ENCODE measurements at regions not wholly inside any gene's neighbourhood (a gene's known extent, or its start where the extent isn't known, plus 50 kb on each side); places are given as distances from the start of the nearest gene placed in this dataset.

DNA sequence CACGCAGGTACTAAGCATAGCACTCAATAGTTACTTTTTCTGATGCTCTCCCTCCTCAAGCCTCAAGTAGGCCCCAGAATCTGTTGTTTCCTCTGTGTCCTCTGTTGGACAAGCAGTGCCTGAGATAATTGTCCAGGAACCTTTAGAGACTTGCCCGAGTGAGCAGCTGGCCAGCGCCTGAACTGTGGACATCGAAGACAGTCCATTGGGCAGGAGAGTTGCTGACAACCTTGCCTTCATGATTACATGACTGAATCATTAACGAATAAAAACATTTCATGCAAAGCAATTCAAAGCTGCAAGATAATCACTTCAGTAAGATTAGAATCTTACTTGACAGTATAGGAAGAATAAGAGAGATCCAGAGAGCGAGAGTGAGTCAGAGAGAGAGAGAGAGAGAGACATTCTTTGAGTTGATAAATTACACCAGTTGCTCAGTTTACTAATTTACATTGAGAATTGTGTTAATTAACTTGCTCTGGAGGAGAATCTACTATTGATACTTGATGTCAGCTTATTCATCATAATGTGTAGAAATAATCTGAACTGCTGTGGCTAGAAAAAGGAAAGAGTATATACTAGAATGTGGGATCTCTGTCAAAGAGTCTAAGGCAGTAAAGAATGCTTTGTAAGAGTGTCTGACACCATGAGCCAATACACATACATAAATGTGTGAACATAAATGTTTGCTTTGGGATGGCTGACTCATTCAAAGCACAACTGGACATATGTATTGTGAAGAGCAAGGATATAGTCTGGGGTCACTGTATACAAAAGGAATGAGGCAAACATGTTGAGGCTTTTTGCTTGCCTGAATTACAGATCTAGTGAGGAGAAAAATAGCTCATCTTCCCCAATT lies 216.0 kb downstream of the ZNF326 start:
- ChIA-PET CTCF (interaction anchor here (0.7 kb wide), 1 partner anchor 449 kb away, joined by 3 read pairs; no protein-coding TSS in a partner anchor), POLR2A (no interaction called here)
- no peak overlapping the region for H3K4me3 Mint-ChIP-seq

DNA sequence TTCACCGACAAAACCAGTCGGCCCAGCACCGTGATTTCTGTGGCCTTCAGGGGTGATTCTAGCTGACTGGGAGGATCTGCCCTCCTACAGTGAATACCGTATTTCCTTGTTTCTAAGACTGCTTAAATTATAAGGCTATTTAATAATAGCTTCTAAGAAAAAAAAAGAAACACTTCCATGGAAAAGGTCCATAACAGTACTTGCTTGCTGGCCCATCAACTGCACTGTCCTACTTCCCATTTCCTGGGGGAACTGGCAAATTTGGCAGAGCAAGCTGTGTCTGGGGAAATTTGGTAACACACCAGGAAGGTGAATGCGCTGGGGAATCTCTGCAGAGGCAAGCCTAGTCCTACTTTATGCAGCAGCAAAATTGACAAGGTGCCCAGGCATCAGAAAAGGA lies 214.0 kb downstream of the ZNF326 start:
- H3K9me3 Mint-ChIP-seq: no peaks in the 10 kb centered on the region
- CTCF ChIA-PET: no interaction called here
- intact Hi-C loops (cut with micrococcal nuclease): no loop called here

More for the DNA sequence above, 216.0 kb downstream of the ZNF326 start:
- intact Hi-C loops (cut with micrococcal nuclease): no loop called here
- no peak overlapping the region for H3K27ac Mint-ChIP-seq
- no peaks in the 10 kb centered on the region for H3K9me3 Mint-ChIP-seq
- H3K36me3 Mint-ChIP-seq: no peaks in the 10 kb centered on the region
- no peaks in the 10 kb centered on the region for H3K4me1 Mint-ChIP-seq (ENCODE audit: low read depth)
- DNase-seq: no peak
- H3K27me3 Mint-ChIP-seq: no peaks in the 10 kb centered on the region

DNA sequence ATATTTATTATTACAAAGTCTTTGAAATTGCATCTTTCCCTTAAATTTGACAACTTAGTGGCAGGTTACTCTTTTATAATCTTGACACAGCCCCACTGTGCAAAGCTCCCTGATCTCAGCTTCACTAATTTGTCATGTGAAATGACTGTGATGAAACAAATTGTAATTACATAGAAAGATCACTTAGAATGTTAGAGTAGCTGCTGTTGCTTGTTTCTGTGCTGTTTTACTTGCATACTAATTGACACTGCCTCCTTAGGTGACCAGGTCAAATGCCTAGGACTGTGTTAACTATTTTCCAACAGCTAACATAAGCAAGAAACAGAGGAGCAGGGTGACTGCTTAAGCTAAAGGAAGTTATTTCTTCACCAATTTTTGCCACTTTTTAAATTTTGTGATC lies 211.3 kb downstream of the ZNF326 start:
- Mint-ChIP-seq H3K36me3 (no peaks in the 10 kb centered on the region), H3K27ac (no peak overlapping the region), H3K27me3 (no peaks in the 10 kb centered on the region), H3K4me1 (ENCODE audit: low read depth) (no peaks in the 10 kb centered on the region), H3K9me3 (no peaks in the 10 kb centered on the region), H3K4me3 (no peak overlapping the region)
- intact Hi-C loops (cut with micrococcal nuclease): no loop called here
- ChIA-PET CTCF (no interaction called here), POLR2A (no interaction called here)
- DNase-seq: no peak

More for the DNA sequence above, 214.0 kb downstream of the ZNF326 start:
- Mint-ChIP-seq H3K36me3 (no peaks in the 10 kb centered on the region), H3K4me3 (no peak overlapping the region), H3K27ac (no peak overlapping the region), H3K27me3 (no peaks in the 10 kb centered on the region), H3K4me1 (ENCODE audit: low read depth) (no peaks in the 10 kb centered on the region)
- DNase-seq: no peak
- POLR2A ChIA-PET: no interaction called here

DNA sequence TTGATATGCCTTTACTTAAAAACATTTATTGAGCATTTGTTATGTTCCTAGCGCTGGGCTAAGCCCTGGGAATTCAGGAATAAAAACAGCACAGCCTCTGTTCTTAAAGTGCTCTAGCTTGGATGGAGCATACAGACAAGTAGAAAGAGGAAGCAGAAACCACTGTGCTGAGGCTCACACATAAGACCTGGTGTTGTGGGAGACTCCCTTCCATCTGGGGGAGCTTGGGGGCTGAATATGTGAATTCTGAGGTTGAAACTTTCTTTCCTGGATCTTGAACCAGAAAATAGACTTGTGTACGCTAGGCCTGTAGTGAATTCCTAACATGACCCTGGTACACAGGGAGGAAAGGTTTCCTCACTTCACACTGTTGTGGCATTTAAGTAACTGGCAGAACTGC lies 209.9 kb downstream of the ZNF326 start:
- no peaks in the 10 kb centered on the region for H3K27me3 Mint-ChIP-seq
- H3K9me3 Mint-ChIP-seq: no peaks in the 10 kb centered on the region
- no peak overlapping the region for H3K4me3 Mint-ChIP-seq
- no peaks in the 10 kb centered on the region for H3K4me1 Mint-ChIP-seq (ENCODE audit: low read depth)
- no peaks in the 10 kb centered on the region for H3K36me3 Mint-ChIP-seq
- DNase-seq: no peak
- intact Hi-C loops (cut with micrococcal nuclease): no loop called here
- no peak overlapping the region for H3K27ac Mint-ChIP-seq
- CTCF ChIA-PET: no interaction called here
- POLR2A ChIA-PET: no interaction called here

DNA sequence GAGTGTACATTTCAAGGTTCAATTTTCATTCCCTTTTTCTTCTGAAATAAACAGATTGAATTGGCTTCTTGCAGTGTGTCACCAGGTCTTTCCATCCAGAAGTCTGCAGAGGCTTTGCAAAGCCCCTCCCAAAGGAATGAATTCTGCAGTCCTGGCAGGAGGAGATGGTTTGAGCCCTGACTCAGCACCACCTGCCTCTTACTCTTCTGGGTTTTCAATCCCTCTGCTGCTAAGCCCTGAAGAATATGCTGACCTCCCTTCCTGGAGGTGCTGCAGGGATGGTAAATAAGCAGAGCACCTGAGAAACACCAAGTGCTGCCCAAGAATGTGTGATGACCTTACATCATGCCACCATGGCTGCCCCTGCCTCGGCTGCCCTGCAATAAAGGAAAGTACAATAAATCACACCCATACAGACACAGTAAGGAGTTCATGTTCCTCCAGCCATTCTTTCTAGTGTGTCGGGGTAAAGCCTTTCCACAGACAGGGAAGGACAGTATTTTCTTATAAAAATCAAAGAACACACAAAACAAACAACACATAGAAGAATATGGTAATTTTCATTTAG lies 209.2 kb downstream of the ZNF326 start:
- no peak overlapping the region for H3K4me3 Mint-ChIP-seq
- ChIA-PET CTCF (no interaction called here), POLR2A (no interaction called here)
- no peak overlapping the region for H3K27ac Mint-ChIP-seq
- H3K36me3 Mint-ChIP-seq: no peaks in the 10 kb centered on the region
- H3K4me1 Mint-ChIP-seq (ENCODE audit: low read depth): no peaks in the 10 kb centered on the region
- DNase-seq: no peak
- H3K9me3 Mint-ChIP-seq: no peaks in the 10 kb centered on the region
- H3K27me3 Mint-ChIP-seq: peaks cover 2% of the 10 kb centered on the region
- intact Hi-C loops (cut with micrococcal nuclease): no loop called here

DNA sequence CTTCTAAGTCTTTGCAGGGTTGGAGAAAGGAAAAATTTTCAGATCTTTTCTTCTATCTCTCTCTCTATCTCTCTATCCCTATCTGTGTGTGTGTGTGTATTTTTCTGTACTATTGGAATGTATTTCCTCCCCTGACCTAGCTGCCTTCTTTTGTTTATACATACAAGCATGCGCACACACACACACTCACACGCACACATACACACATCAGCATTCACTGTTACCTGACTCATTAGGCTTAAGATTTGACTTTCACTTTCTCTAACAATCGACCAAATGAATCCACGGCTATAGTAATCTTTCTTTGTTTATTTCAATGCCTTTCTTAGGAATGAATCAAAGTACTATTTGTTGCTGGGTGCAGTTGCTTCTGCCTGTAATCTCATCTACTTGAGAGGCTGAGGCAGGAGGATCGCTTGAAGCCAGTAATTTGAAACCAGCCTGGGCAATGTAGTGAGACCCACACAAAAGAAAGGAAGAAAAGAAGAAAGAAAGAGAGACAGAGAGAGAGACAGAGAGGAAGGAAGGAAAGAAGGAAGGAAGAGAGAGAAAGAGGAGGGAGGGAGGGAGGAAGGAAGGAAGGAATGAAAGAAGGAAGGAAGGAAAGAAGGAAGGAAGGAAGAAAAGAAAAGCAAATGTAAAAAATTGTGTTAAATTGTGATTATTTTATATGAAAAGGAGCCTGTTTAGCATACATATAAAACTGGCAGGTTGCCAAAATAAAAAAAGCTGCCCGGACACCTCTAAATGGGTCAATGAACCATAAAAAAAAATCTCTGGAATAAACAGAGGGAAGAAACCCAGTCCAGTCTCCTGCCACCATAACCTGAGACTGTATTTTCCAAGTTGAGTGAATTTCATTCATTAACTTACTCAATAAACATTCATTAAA lies 206.8 kb downstream of the ZNF326 start:
- no peaks in the 10 kb centered on the region for H3K36me3 Mint-ChIP-seq
- no peak overlapping the region for H3K4me3 Mint-ChIP-seq
- H3K9me3 Mint-ChIP-seq: no peaks in the 10 kb centered on the region
- no peak for DNase-seq
- H3K27me3 Mint-ChIP-seq: peaks cover 2% of the 10 kb centered on the region
- ChIA-PET CTCF (no interaction called here), POLR2A (no interaction called here)
- no peaks in the 10 kb centered on the region for H3K4me1 Mint-ChIP-seq (ENCODE audit: low read depth)
- no peak overlapping the region for H3K27ac Mint-ChIP-seq
- intact Hi-C loops (cut with micrococcal nuclease): no loop called here

DNA sequence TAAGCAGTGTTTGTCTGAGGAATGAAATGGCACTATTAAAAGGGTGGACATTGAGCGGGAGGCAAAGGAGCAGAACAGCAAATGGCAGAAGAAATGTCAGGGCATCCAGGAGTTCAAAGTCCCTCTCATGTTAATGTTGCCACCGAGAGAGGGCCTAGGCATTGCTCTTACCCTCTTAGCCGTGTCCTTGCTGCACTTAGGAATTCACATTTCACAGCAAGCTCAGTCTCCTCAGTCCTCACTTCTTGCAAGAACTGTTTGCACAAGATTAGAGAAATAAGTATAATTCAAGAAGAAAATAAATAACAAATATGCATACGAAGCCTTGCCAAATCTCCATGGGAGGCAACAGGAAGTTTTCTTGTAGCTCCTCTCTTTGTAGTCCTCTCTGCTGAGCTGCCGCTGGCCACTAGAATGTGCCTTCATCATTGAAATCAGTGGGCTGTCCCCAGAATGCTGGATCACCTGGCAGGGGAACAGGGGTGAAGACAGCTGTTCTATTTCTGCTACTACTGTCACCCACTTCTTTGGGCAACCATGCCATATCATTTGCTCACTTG lies 205.8 kb downstream of the ZNF326 start:
- H3K27me3 Mint-ChIP-seq: peaks cover 2% of the 10 kb centered on the region
- CTCF ChIA-PET: no interaction called here

DNA sequence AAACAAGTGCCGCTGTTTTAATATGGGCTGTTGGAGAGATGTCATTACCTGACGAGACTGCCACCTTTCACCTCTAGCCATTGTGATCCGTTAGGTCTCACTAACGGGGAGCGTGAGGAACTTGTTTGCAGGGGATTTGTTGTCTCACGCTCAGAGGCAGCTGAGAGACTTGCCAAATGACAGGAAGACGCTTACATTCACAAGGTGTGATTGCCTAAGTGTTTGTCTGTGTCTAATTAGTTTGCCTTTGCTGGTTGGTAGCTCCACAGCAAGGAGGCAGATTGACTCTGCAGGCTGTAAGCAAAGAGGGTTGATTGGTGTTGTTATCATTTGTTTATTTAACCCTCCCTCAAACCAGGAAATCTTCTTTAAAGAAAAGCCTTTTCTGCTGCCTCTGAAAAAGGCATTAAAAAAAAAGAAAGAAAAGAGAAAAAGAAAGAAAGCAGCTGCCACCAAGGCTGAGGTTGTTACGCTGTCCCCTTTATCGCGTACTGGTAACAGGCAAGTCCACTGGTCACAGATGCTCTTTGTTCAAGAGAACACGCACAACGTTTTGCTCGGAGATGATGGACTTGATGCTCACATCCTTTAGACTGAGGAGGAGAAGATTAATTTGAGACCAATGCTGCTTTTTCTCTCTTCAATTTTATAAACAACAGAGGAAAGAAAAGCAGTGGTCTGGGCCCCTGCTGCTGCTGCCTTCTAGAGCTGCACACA lies 203.9 kb downstream of the ZNF326 start:
- Mint-ChIP-seq H3K36me3 (no peaks in the 10 kb centered on the region), H3K4me1 (ENCODE audit: low read depth) (no peaks in the 10 kb centered on the region), H3K4me3 (no peak overlapping the region), H3K27me3 (peaks cover 2% of the 10 kb centered on the region), H3K27ac (no peak overlapping the region), H3K9me3 (no peaks in the 10 kb centered on the region)
- POLR2A ChIA-PET: no interaction called here
- DNase-seq: no peak
- CTCF ChIA-PET: no interaction called here
- intact Hi-C loops (cut with micrococcal nuclease): no loop called here

More for the DNA sequence above, 205.8 kb downstream of the ZNF326 start:
- DNase-seq: no peak
- no peaks in the 10 kb centered on the region for H3K9me3 Mint-ChIP-seq
- POLR2A ChIA-PET: no interaction called here
- H3K4me3 Mint-ChIP-seq: no peak overlapping the region
- H3K27ac Mint-ChIP-seq: no peak overlapping the region
- no peaks in the 10 kb centered on the region for H3K4me1 Mint-ChIP-seq (ENCODE audit: low read depth)
- H3K36me3 Mint-ChIP-seq: no peaks in the 10 kb centered on the region
- intact Hi-C loops (cut with micrococcal nuclease): no loop called here

DNA sequence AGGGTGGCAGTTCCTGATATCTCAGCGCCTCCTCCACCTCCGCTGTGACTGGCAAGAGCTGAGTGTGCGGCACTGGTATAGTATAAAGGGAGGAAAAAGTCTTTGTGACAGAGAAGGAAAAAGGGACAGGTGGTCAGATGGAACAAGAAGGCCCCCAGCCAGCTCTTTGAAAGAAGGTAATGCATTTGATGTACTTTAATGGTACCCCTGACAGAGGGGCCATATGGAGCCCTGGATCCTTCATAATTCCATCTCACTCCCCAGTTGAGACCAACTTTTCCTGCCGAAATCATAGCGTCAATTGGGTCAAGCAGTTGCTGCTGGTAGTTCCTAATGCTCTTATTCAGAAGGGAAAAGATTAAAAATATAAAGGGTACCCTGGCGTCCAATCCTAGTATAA lies 198.2 kb downstream of the ZNF326 start:
- Mint-ChIP-seq H3K9me3 (no peaks in the 10 kb centered on the region), H3K4me1 (ENCODE audit: low read depth) (no peaks in the 10 kb centered on the region), H3K4me3 (no peak overlapping the region), H3K27ac (no peak overlapping the region), H3K27me3 (peaks cover 2% of the 10 kb centered on the region), H3K36me3 (no peaks in the 10 kb centered on the region)
- DNase-seq: no peak
- POLR2A ChIA-PET: no interaction called here
- CTCF ChIA-PET: interaction anchor here (0.6 kb wide), 1 partner anchor 30 kb away, joined by 3 read pairs; no protein-coding TSS in a partner anchor
- intact Hi-C loops (cut with micrococcal nuclease): no loop called here

DNA sequence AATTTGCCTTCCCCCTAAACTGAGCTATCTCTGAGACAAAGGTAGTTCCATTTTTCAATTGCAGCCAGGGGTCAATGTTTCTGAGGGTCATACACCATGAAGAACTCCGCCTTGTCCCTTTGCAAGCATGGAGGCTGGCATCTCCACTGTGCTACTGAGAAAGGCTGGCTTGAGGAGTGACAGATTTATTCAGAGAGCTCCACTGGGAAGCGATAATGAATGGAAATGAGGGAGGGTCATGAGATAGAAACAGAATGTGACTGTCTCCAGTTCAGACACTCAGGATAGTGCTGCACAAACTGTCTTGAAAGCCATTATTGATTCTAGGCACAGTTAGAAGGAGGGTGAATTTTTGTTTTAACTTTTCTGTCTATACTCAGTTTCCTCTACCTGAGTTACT lies 197.5 kb downstream of the ZNF326 start:
- Mint-ChIP-seq H3K4me1 (ENCODE audit: low read depth) (no peaks in the 10 kb centered on the region), H3K9me3 (no peaks in the 10 kb centered on the region), H3K36me3 (no peaks in the 10 kb centered on the region), H3K27ac (no peak overlapping the region), H3K27me3 (peaks cover 8% of the 10 kb centered on the region), H3K4me3 (no peak overlapping the region)
- POLR2A ChIA-PET: no interaction called here
- CTCF ChIA-PET: no interaction called here
- no peak for DNase-seq
- intact Hi-C loops (cut with micrococcal nuclease): no loop called here

DNA sequence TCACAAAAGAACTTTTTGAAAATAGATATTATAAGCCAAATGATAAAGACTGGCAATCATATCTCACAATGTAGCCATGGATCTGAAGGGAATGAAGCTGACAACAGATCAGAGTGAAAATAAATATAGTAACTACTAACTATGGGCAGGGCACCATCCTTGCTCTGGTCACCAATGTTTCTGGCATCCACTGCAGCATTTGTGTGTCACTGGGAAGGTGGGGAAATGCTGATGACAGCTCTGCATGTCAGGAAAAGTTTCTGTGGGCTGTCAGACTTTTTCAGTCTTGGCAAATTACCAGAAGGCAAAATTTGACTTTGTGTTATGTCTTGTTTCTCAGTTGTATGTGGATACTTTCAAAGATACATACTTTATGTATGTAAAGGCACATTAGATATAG lies 195.6 kb downstream of the ZNF326 start:
- H3K4me1 Mint-ChIP-seq (ENCODE audit: low read depth): no peaks in the 10 kb centered on the region
- intact Hi-C loops (cut with micrococcal nuclease): no loop called here
- DNase-seq: no peak
- no peak overlapping the region for H3K27ac Mint-ChIP-seq
- peaks cover 11% of the 10 kb centered on the region for H3K27me3 Mint-ChIP-seq
- no peaks in the 10 kb centered on the region for H3K36me3 Mint-ChIP-seq
- POLR2A ChIA-PET: no interaction called here
- H3K9me3 Mint-ChIP-seq: no peaks in the 10 kb centered on the region
- H3K4me3 Mint-ChIP-seq: no peak overlapping the region
- CTCF ChIA-PET: no interaction called here

DNA sequence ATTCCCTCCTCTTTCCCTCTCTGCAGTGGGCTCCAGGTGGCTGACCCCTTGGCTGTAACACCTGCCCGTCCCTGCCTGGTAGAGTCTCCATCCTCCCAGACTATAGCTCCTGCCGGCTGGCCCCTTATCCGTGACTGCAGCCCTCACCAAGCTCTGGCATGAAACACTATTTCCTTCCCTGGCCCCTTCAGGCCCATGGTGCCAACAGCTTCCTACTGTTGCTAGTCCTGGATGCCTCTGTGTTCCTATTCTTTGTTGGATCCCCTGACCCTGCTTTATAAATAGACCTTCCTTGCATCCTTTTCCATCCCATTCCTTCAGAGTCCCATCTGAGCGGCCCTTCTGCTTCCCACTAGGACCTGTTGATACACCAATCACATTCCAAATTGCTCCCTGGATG lies 195.0 kb downstream of the ZNF326 start:
- no peak overlapping the region for H3K27ac Mint-ChIP-seq
- H3K4me1 Mint-ChIP-seq (ENCODE audit: low read depth): no peaks in the 10 kb centered on the region
- H3K27me3 Mint-ChIP-seq: peaks cover 11% of the 10 kb centered on the region
- no peaks in the 10 kb centered on the region for H3K36me3 Mint-ChIP-seq
- DNase-seq: no peak
- intact Hi-C loops (cut with micrococcal nuclease): no loop called here
- H3K4me3 Mint-ChIP-seq: no peak overlapping the region
- ChIA-PET CTCF (no interaction called here), POLR2A (no interaction called here)
- no peaks in the 10 kb centered on the region for H3K9me3 Mint-ChIP-seq
